ENCODE measurements at regions not wholly inside any gene's neighbourhood (a gene's known extent, or its start where the extent isn't known, plus 50 kb on each side); places are given as distances from the start of the nearest gene placed in this dataset.

DNA sequence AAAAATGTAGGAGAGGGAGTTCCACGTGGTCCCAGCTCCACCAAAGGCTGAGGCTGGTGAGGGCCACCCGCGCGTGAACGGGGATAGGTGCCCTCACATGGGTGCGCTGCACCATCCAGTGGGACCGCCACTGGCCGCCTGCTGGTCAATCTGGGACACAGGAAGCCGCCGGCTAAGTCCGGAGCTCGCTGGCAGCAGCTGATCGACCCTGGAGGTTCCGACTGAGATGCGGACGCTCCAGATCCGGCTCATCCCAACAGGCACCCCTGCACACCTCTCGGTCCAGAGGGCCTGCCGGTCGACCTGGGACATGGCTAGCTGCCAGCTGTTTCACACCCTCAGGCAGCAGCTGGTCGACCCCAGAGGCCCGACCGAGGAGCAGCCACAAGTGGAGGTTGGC lies 116.5 kb upstream of the ANKRD30BL start:
- TF ChIP-seq EZH2 (IDR thresholded peaks at IDR 0.05; ENCODE audit: insufficient read depth, poor library complexity, severe bottlenecking) (no peak), EZH2phosphoT487 (IDR thresholded peaks at IDR 0.05; ENCODE audit: insufficient read depth, low read depth) (no peak)

All from GM23248 (cell line).